ENCODE measurements at regions not wholly inside any gene's neighbourhood (a gene's known extent, or its start where the extent isn't known, plus 50 kb on each side); places are given as distances from the start of the nearest gene placed in this dataset.

- H3K27ac ChIP-seq: no peak overlapping the region
- intact Hi-C loops (cut with DNase I): no loop called here
- H3K4me3 ChIP-seq: no peak overlapping the region
- H3K9me3 ChIP-seq: no peaks in the 10 kb centered on the region
- H3K4me1 ChIP-seq: no peaks in the 10 kb centered on the region
- no peaks in the 10 kb centered on the region for H3K36me3 ChIP-seq
- peaks cover 0 to 24% (median 0%) of the 10 kb centered on the region in 4 donors for H3K27me3 ChIP-seq
- DNase-seq: no peak
- WGBS, 2 donors: 83 to 84% methylated on average over 1 to 8 of the region's 8 CpGs
- no peak for TF ChIP-seq POLR2A (IDR thresholded peaks at IDR 0.05)
- TF ChIP-seq, protein P1, sequence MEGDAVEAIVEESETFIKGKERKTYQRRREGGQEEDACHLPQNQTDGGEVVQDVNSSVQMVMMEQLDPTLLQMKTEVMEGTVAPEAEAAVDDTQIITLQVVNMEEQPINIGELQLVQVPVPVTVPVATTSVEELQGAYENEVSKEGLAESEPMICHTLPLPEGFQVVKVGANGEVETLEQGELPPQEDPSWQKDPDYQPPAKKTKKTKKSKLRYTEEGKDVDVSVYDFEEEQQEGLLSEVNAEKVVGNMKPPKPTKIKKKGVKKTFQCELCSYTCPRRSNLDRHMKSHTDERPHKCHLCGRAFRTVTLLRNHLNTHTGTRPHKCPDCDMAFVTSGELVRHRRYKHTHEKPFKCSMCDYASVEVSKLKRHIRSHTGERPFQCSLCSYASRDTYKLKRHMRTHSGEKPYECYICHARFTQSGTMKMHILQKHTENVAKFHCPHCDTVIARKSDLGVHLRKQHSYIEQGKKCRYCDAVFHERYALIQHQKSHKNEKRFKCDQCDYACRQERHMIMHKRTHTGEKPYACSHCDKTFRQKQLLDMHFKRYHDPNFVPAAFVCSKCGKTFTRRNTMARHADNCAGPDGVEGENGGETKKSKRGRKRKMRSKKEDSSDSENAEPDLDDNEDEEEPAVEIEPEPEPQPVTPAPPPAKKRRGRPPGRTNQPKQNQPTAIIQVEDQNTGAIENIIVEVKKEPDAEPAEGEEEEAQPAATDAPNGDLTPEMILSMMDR (IDR thresholded peaks at IDR 0.05): no peak
Measured at GRCh38 chr20:24870881-24871280, 78.2 kb upstream of the CST7 start.

DNA sequence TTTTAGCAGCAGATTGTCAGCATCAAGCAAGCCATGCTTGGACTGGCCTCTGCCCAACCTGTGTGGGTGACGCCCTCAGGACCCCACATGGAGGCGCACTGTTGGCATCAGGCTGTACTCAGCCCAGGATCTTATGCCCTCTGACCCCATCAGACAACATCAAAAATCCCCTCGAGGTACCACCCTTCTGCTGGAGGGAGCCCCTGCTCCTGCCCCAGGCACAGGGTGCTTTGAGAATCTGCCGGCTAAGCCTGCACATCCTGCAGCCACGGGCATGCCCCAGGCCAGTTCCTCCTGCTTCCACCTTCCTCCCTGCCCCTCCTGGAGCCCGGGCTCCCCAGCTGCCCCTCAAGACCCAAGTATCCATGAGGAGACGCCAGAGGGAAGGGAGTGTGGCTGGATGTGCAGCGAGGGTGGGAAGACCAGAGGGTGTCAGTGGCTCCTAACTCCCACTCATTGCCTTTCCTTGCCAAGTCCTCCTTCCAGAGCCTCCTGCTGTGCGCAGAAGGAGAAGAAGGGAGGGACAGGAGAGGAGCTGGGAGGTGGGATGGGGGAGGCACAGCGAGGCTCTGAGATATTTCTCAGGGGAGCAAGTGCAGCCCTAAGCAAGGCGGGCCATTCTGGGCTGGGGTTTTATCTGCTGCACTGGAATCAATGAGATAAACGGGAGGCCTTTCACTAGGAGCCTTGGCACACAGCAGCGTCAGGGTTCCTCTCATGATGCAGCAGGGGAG is 77.4 kb upstream of the CST7 start:
- TF ChIP-seq POLR2A (IDR thresholded peaks at IDR 0.05): no peak
- TF ChIP-seq, protein P1 (IDR thresholded peaks at IDR 0.05): no peak
- H3K27me3 ChIP-seq: peaks cover 0 to 24% (median 0%) of the 10 kb centered on the region in 4 donors
- no peak overlapping the region for H3K4me3 ChIP-seq
- no peaks in the 10 kb centered on the region for H3K4me1 ChIP-seq
- DNase-seq: no peak
- no peaks in the 10 kb centered on the region for H3K36me3 ChIP-seq
- H3K27ac ChIP-seq: no peak overlapping the region
- 60 to 62% methylated on average over 5 to 7 of the region's 13 CpGs for WGBS, 2 donors
- intact Hi-C loops (cut with DNase I): no loop called here
- no peaks in the 10 kb centered on the region for H3K9me3 ChIP-seq

GRCh38 chr20:24872291-24873024 is 76.6 kb upstream of the CST7 start:
- Histone ChIP-seq H3K36me3 (no peaks in the 10 kb centered on the region), H3K27ac (no peak overlapping the region), H3K4me1 (no peaks in the 10 kb centered on the region), H3K4me3 (no peak overlapping the region), H3K27me3 (peaks cover 0 to 24% (median 0%) of the 10 kb centered on the region in 4 donors), H3K9me3 (no peaks in the 10 kb centered on the region)
- 45% methylated on average over 5 of the region's 12 CpGs; no CpG with 5 or more reads in 1 of the 2 donors for WGBS, 2 donors
- no peak for DNase-seq
- no peak for TF ChIP-seq POLR2A (IDR thresholded peaks at IDR 0.05)
- TF ChIP-seq, protein P1 (IDR thresholded peaks at IDR 0.05): no peak
- intact Hi-C loops (cut with DNase I): no loop called here

DNA sequence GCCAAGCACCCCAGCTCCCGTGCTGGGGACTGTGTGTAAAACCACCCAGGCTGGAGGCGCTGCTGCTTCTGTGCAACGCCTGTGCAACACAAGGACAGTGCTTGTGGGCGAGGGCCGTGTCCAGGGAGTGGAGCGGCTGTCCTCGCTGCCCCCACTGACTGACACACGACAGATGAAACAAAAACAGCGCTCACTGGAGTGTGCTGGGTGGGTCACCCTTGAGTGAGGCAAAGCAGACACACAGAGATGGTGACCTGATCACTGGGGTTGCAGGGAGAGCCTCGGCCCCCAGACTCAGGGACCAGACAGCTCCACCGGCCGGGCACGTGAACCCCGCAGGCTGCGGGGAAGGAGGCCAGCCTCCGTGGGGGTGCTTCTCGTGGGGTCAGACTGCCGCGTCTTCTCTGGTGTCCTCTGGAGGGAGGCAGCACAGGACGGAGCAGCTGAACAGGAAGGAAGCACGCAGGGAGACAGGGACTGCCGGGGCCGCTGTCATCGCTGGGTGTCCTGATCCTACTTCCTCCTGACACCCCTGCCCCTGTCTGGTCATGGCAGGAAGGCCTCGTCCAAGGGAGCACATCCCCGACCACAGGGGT is 75.9 kb upstream of the CST7 start:
- Histone ChIP-seq H3K9me3 (no peaks in the 10 kb centered on the region), H3K36me3 (no peaks in the 10 kb centered on the region), H3K27ac (no peak overlapping the region), H3K27me3 (peaks cover 0 to 24% (median 0%) of the 10 kb centered on the region in 4 donors), H3K4me1 (no peaks in the 10 kb centered on the region), H3K4me3 (no peak overlapping the region)
- 77 to 80% methylated on average over 1 to 17 of the region's 26 CpGs for WGBS, 2 donors
- no peak for DNase-seq
- intact Hi-C loops (cut with DNase I): no loop called here
- no peak for TF ChIP-seq POLR2A (IDR thresholded peaks at IDR 0.05)
- TF ChIP-seq, protein P1 (IDR thresholded peaks at IDR 0.05): no peak

- TF ChIP-seq POLR2A (IDR thresholded peaks at IDR 0.05): no peak
- Histone ChIP-seq H3K4me3 (no peak overlapping the region), H3K36me3 (no peaks in the 10 kb centered on the region), H3K27ac (no peak overlapping the region), H3K27me3 (peaks cover 0 to 24% (median 0%) of the 10 kb centered on the region in 4 donors), H3K4me1 (no peaks in the 10 kb centered on the region), H3K9me3 (no peaks in the 10 kb centered on the region)
- intact Hi-C loops (cut with DNase I): no loop called here
- WGBS, 2 donors: 60% methylated on average over 1 of the region's 7 CpGs; no CpG with 5 or more reads in 1 of the 2 donors
- no peak for DNase-seq
Measured at GRCh38 chr20:24875078-24875477, 74.0 kb upstream of the CST7 start.

Measured in esophagus squamous epithelium (tissue), 5 donors.